AG10803 (cell line): ENCODE measurements at regions not wholly inside any gene's neighbourhood (a gene's known extent, or its start where the extent isn't known, plus 50 kb on each side); places are given as distances from the start of the nearest gene placed in this dataset.

ENCODE experiments used
- DNase-seq: peaks from one replicate; pipeline ENCODE4 v3.0.0; 2010; ENCODE audit warnings: low read depth
- H3K4me3 ChIP-seq: 2 replicates; pipeline ENCODE4 v1.5.1; 2011; ENCODE audit warnings: mild to moderate bottlenecking, low read length, control low read depth
- CTCF ChIP-seq: conservative IDR thresholded peaks from 2 replicates; pipeline ENCODE4 v1.5.1; 2011; ENCODE audit warnings: mild to moderate bottlenecking, low read length, control low read depth, inconsistent platforms

- no peak for TF ChIP-seq CTCF
- H3K4me3 ChIP-seq, result no peak overlapping the region
- DNase-seq, result no peak
These were observed 258.7 kb upstream of the ADGRL4 start for GRCh38 chr1:79264975-79265818.

GRCh38 chr1:79264285-79264684 is 257.8 kb upstream of the ADGRL4 start:
- DNase-seq, result no peak
- no peak overlapping the region for H3K4me3 ChIP-seq
- no peak for TF ChIP-seq CTCF

GRCh38 chr1:79262745-79263258 is 256.3 kb upstream of the ADGRL4 start:
- no peak overlapping the region for H3K4me3 ChIP-seq
- TF ChIP-seq CTCF, result no peak
- no peak for DNase-seq

GRCh38 chr1:79259390-79260336 is 253.1 kb upstream of the ADGRL4 start:
- DNase-seq, result peak; percentile 62
- peak; percentile 88 for TF ChIP-seq CTCF
- no peak overlapping the region for H3K4me3 ChIP-seq

GRCh38 chr1:79255421-79255820 is 248.9 kb upstream of the ADGRL4 start:
- no peak for TF ChIP-seq CTCF
- no peak for DNase-seq
- no peak overlapping the region for H3K4me3 ChIP-seq

GRCh38 chr1:79252598-79252997 is 246.1 kb upstream of the ADGRL4 start:
- no peak overlapping the region for H3K4me3 ChIP-seq
- DNase-seq, result no peak
- no peak for TF ChIP-seq CTCF
